Retinal pigment epithelial cell (primary cell): ENCODE measurements at regions not wholly inside any gene's neighbourhood (a gene's known extent, or its start where the extent isn't known, plus 50 kb on each side); places are given as distances from the start of the nearest gene placed in this dataset.

Experiments
- DNase-seq: peaks from one replicate; pipeline ENCODE4 v3.0.0-alpha.2; 2010; ENCODE audit warnings: low read depth
- H3K4me3 ChIP-seq: 2 replicates; pipeline ENCODE4 v1.5.1; 2011; ENCODE audit warnings: mild to moderate bottlenecking, low read length, control low read depth, moderate library complexity
- TF ChIP-seq, protein P1 (sequence below): conservative IDR thresholded peaks from 2 replicates; pipeline ENCODE4 v1.5.1; 2011; ENCODE audit warnings: low read depth, low read length, control low read depth, inconsistent platforms

DNA sequence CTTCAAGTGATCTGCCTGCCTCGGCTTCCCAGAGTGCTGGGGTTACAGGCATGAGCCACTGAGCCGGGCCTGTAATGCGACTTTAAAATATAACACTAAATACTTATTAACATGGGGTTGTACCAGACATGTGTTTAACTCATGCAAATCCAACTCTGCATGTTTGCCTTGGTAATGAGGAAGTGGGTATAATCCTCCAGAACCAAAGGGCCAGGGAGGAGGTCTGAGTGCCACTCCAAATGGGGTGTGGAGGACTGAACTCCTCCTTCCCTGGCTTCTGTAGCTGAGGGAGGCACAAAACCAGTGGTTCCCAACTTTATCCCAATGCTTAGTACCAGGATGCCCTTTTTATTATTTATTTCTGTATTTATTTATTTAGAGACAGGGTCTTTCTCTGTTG lies 61.6 kb upstream of the MED13L start:
- no peak for DNase-seq
- TF ChIP-seq, protein P1, sequence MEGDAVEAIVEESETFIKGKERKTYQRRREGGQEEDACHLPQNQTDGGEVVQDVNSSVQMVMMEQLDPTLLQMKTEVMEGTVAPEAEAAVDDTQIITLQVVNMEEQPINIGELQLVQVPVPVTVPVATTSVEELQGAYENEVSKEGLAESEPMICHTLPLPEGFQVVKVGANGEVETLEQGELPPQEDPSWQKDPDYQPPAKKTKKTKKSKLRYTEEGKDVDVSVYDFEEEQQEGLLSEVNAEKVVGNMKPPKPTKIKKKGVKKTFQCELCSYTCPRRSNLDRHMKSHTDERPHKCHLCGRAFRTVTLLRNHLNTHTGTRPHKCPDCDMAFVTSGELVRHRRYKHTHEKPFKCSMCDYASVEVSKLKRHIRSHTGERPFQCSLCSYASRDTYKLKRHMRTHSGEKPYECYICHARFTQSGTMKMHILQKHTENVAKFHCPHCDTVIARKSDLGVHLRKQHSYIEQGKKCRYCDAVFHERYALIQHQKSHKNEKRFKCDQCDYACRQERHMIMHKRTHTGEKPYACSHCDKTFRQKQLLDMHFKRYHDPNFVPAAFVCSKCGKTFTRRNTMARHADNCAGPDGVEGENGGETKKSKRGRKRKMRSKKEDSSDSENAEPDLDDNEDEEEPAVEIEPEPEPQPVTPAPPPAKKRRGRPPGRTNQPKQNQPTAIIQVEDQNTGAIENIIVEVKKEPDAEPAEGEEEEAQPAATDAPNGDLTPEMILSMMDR: no peak
- no peak overlapping the region for H3K4me3 ChIP-seq

DNA sequence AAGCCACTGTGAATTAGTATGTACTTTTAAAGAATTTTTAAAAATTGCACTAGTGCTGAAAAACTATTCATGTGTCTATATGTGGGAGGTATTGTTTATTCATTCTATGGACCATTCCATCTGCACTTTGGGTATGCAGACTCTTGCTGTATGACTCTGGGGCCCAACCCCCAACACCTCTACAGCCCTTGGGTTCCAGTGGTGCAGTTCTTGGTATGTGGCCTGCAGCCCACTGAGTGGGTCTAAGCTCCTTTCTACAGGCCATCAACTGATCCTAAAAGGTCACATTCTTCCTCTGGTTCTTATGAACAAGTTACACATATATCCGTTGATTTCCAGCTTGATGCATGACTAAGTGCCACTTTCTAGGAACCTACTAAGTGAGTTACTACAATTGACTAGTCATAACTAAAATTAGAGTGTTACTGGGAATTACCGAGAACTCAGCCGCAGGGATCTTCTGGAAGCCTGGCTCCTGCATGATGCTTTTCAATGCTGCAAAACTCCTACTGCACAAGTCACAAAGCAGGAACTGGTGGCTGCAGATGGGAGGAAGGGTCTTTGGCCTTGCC lies 62.4 kb upstream of the MED13L start:
- no peak overlapping the region for H3K4me3 ChIP-seq
- TF ChIP-seq, protein P1: no peak
- peak; percentile 13 for DNase-seq

DNA sequence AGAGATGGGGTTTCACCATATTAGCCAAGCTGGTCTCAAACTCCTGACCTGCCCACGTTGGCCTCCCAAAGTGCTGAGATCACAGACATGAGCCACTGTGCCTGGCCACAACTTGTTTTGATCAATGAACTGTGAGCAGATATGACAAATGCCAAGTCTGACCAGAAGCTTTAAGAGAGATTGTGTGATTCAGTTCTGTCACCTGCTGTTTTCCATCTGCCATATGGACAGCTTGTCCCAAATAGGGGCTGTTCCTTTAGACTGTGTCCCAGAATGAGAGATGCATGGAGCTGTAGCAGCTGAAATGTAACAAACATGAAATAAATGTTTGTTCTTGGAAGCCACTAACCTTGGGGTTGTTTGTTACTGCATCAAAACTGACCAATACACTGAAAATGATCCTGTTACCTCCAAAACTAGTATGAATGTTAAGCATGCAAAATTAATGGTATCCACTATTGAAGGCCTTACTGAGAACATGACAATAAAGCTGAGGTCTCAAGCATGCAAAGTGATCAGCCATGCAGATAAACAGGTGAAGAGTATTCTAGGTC lies 65.9 kb upstream of the MED13L start:
- H3K4me3 ChIP-seq: no peak overlapping the region
- TF ChIP-seq, protein P1: no peak
- no peak for DNase-seq

DNA sequence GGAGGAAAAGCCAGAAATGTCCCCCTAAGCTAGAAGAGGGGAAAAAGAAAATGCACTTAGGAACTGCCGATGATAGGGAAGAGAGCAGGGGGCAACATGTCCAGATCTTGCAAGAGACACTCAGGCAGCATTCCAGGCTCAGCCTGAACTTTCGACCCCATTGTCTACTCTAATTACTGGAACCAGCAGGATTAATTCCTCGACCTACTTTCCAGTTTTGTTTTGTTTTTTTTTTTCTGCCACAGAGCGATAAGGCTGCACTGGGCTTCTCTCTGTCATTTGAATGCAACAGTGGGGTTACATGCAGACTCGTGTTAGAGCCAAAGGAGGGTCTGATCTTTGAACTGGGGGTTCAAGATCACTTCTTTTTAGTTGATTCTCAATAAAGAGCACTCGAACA lies 68.7 kb upstream of the MED13L start:
- H3K4me3 ChIP-seq: peak overlapping the region; percentile 11
- TF ChIP-seq, protein P1: no peak
- DNase-seq: no peak

DNA sequence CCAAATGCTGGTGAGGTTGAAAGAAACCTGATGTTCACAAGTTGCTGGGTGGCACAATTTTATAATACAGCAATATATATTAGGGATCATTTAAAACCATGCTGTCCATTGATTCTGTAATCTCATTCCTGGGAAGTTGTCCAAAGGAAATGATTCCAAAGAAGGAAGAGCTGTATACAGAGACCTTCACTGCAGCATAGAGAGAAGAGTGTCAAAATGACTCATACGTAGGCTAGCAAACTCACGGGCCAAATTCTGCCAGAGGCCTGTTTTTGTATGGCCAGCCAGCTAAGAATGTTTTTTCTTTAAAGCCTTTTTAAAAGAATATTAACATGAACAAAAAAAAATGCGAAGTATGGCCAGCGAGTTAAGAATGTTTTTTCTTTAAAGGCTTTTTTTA lies 69.2 kb upstream of the MED13L start:
- TF ChIP-seq, protein P1: no peak
- peak overlapping the region; percentile 11 for H3K4me3 ChIP-seq
- peak; percentile 68 for DNase-seq

DNA sequence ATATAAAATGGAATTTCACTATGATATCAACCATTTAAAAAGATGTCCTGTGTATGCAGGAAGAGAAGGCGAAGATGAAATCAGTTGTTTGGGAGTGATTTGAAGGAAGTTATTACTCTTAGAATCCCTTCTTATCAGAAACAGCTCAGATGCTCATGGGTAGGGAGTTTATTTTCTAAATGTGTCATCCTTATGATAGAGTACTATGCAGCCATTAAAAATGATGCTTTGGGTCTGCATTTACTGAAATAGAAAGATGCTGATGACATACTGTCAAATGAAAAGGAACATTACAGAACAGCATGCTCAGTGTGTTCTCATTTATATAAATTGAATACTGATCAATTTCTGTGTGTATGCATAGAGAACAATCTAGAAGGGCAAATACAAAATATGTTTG lies 69.8 kb upstream of the MED13L start:
- TF ChIP-seq, protein P1: no peak
- H3K4me3 ChIP-seq: no peak overlapping the region
- DNase-seq: no peak

DNA sequence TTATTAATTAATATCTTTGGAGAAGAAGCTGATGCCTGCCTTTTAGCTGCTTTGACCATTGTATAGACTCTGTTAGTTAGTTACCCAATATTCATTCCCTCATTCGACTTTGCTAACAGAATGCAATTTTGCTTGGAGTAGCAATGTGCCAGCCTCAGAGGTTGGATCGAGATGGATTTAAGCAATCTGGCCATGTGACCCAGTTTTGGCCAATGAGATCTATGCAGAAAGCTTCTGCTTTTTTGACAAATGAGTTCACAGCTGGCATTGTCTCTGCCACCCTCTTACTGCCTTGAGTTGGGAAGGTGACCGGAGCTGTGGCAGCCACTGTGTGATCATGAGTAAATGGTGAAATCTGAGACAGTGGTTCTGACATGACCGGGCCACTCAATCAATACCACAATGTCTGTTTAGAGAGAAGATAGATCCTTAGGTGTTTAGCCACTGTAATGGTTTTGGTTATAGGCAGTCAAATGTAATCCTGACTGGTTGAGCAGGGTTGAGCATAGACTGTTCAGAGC lies 74.9 kb upstream of the MED13L start:
- no peak overlapping the region for H3K4me3 ChIP-seq
- TF ChIP-seq, protein P1: no peak
- DNase-seq: no peak
